CD4-positive, alpha-beta T cell treated with Interleukin-21 for 1 hour (primary cell): ENCODE measurements at regions not wholly inside any gene's neighbourhood (a gene's known extent, or its start where the extent isn't known, plus 50 kb on each side); places are given as distances from the start of the nearest gene placed in this dataset.
A peak's percentile ranks its signal among the peaks of the same experiment; 100 is the strongest.
"Not testable (repeated sequence)": the region's sequence is repeated elsewhere in the genome, so short reads cannot be mapped to it uniquely, and the experiment has no call there.

ENCODE experiments used
- DNase-seq: peaks from one replicate; pipeline ENCODE4 v3.0.0-alpha.2; 2020

- DNase-seq = peak; percentile 74
These were observed 132.2 kb downstream of the GLUL start for GRCh38 chr1:182259229-182259872.

DNA sequence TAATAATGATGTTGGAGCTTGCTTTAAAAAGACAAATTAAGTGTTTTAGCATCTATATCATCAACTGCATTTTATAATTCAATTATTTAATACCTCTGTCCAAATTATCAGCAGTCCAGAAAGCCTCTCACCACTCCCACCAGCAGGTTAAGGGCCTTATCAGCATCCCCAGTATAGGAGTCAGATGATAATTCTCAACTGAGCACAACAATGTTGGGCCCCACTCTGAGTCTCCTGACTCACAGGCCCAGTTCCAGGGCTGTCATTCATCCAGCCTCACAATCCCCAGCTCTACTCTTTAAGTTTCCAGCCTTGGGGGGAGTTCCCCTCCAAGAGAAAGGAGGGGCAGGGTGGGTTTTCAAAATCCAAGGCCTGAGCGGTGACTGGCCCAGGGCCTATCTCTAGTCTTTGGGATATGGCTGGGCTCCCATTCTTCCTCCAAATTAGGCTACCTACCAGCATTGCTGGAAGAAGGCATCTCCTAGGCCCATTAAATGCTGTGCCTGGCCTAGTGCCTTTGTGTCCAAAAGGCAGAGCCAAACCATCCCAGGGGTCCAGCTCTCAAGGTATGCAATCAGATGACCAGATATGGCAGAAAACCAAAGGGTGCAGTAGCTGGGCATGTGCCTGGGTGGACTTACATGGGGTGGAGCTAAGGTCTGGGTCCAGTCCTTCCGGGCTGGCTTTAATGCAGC, 134.1 kb downstream of the GLUL start:
- DNase-seq = no peak

DNA sequence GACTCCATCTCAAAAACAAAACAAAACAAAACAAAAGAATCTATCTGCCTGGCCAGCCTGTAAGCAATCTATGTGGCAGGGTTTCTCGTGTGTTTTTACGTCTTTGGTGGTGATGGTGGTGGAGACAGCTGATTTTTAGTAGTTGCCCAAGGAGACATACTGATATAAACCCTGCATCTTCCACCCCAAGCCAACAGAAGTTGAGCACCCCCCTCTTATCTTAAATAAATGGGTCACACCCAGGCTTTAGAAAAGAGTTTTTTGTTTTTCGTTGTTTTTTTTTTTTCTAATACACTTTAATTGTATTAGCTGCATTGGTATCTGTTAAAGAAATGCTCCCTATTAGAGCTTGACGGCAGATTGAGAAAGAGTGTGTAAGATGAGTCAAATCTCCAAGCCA, 134.7 kb downstream of the GLUL start:
- no peak for DNase-seq

DNA sequence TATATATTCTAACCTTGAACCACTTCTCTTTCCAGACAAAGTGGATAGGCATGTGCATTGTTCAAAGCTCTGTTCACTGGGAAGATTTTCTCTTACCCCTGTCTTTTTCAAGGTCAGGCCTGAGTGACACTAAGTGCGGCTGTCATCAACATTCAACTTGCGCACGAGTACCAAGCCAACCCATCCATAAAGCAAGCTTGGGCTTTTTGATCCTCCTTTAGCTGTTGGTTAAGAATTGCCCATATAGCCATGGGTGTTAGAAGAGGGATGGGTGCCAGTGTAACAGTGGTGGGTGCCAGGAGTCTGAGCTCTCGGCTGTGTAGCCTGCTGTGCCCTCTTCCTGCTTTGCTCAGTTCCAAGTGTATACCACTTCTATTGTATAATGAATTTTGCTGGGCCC, 136.1 kb downstream of the GLUL start:
- DNase-seq = no peak

DNA sequence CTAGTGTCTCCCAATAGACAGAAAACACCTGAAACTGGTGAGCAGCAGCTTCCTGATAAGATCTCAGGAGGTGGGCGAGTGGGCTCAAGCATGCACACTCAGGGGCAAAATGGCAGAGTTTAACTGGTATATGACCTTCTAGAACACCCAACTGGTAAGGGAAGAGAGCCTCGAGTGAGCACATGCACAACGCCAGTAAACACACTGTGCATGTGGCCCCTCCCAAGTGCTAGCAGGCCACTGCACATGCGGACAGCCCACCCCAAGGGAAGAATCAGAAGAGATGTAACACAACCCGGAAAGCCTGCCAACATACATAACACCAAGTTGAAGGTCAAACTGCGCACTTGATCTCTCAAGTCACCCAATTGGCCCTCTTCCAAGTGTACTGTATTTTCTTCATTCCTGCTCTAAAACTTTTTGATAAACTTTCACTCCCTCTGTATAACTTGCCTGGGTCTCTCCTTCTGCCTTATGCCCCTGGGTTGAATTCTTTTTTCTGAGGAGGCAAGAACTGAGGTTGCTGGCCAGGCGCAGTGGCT, 138.2 kb downstream of the GLUL start:
- DNase-seq = no peak

DNA sequence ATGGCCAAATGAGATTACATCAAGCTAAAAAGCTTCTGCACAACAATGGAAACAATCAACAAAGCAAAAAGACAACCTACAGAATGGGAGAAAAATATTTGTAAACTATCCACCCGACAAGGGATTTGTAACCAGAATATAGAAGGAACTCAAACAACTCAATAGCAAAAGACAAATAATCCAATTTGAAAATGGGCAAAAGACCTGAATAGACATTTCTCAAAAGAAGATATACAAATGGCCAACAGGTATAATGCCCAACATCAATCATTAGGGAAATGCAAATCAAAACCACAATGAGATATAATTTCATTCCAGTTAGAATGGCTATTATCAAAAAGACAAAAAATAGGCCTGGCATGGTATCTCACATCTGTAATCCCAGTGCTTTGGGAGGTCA, 140.0 kb downstream of the GLUL start:
- DNase-seq = no peak

DNA sequence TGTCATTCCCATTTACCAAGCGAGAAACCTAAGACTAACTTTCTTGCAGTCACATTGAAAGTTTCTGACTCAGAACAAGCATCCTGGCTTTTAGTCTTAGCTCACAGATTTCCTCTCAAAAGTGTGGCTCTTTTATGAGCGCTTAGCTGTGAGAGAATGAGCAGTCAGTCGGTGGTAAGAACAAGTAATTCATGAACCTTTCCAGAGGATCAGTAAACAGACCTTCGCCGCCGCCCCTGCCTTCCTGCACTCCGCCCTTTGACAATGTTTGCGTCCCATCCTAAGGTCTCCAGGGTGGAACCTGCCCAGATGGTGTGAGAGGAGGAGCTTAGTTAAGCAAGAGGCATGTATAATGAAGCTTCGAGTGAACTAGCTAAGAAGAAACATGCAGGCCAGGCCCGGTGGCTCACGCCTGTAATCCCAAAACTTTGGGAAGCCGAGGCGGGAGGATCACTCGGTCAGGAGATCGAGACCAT, 142.4 kb downstream of the GLUL start:
- DNase-seq = no peak

GRCh38 chr1:182248721-182249120, 142.9 kb downstream of the GLUL start:
- DNase-seq = no peak

DNA sequence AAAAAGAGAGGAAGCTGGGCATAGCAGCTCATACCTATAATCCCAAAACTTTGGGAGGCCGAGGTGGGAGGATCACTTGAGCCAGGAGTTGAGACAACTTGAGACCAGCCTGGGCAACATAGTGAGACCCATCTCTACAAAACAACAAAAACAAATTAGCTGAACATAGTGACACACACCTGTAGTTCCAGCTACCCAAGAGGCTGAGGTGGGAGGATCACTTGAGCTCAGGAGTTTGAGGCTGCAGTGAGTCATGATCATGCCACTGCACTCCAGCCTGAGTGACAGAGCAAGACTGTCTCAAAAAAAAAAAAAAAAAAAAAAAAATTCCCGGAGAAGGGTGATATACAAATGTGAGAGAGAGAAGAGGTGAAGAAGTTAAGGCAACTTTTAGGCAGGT, 143.8 kb downstream of the GLUL start:
- not testable (repeated sequence) for DNase-seq

- DNase-seq = no peak
These were observed 144.8 kb downstream of the GLUL start for GRCh38 chr1:182246783-182247182.

DNA sequence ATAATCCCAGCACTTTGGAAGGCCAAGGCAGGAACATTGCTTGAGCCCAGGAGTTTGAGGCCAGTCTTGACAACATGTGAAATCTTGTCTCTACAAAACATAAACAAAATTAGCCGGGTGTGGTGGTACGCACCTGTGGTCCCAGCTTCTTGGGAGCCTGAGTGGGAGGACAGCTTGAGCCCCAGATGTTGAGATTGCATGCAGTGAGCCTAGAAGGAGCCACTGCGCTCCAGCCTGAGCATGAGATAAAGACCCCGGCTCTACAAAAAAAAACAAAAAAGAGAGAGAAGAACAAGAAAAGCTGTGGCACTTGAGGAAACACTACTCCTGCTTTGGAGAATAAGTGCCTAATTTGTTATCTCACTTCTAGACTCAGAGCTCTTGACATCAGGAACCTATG, 146.6 kb downstream of the GLUL start:
- DNase-seq = no peak

DNA sequence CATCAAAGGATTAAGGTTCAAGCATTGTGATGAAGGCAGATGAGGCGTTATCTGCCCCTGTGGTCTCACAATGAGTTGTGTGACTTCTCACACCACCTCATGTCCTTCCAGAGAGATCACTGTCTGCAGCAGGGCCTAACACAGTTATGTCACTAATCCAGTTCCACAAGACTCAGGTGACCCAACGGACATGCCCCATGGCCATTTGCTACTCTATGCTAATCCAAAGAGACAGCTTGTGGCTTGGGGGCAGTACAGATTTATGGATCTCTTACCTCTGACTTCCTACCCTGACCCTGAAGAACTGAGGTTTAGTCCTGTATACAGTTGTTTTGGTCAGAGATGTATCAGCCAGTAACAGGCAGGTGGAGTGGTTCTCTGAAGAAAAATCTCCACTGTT, 147.1 kb downstream of the GLUL start:
- DNase-seq = no peak

GRCh38 chr1:182242641-182243040, 148.9 kb downstream of the GLUL start:
- no peak for DNase-seq

GRCh38 chr1:182240085-182240484, 151.5 kb downstream of the GLUL start:
- no peak for DNase-seq

DNA sequence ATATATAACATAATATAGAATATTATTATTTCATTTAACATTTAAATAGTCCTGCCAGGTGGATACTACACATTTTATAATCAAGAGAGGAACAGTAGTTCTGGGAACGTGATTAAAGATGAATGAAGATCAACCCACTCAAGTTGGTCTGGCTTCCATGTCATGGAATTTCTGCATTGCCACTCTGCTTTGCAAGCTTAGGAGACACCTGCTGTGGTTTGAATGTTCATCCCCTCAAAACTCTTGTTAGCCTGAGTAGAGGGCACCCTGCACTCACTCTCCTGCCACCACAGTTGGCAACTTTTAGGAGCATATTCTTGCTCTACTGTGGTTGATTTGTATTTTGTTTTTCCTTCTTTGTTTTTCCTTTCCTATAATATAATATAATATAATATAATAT, 153.2 kb downstream of the GLUL start:
- no peak for DNase-seq

DNA sequence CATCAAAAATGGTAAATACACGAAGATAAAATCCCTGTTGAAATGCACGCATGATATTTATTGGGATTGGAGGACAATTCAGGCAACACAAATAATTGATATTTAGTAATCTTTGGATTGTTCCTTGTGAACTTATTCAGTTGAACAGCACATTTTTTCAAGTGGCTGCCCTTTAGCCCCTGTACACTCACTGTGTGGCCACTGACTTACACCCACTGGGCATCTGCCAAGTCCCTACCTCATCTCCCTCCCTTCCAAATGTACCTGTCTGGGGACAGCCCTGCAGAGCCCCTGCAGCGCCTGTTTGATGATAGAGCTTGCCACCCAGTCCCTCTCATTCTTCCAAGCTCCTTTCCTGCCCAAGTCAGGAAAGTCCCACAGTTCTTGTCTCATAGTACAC, 154.3 kb downstream of the GLUL start:
- DNase-seq = no peak

GRCh38 chr1:182236651-182237077, 154.9 kb downstream of the GLUL start:
- no peak for DNase-seq

- DNase-seq = no peak
These were observed 155.5 kb downstream of the GLUL start for GRCh38 chr1:182235952-182236650.

GRCh38 chr1:182235604-182235951, 156.0 kb downstream of the GLUL start:
- DNase-seq = no peak

DNA sequence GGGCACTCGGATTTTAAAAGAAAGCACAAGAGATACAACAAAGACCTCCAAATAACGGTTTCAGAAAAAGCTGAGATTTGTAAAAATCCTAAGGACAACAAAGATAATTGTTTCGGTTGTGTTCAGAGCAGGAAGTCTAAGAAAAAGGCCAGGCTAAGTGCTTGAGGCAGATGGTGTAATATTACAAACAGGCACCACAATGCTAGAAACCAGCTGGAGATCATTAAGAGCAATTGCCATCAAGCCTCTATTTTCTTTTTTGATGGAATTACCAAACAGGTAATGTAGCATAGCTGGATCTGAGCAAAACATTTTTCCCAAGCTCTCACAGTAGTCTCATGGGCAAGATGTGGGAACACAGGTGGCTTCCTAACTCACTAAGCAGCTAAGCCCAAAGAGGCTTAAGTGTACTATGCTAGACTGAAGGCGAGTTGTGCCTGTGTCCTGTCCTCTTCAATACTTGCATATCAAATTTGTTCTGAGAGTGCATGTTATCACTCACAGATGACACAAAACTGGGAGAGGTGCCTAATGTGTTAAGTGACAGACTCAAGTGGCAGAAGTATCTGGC, 161.6 kb downstream of the GLUL start:
- DNase-seq = no peak

DNA sequence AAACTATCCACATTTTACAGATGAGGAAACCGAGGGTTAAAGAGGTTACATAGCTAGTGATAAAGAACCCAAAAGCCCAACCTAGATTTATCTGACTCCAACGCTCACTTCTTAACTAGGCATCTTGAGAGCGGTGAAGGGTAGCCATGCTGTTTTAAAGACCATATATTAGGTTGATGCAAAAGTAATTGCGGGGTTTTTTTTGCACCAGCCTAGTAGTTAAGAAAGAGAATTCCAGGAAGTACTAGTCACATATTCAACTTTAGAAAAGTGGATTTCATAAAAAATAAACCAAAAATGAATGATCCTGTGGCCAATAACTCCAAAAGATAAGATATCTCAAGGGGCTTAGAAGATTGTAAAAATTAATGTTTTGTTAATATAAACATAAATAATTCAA, 162.1 kb downstream of the GLUL start:
- DNase-seq = no peak

- DNase-seq = no peak
These were observed 163.6 kb downstream of the GLUL start for GRCh38 chr1:182227864-182228547.

GRCh38 chr1:182226618-182227017, 165.0 kb downstream of the GLUL start:
- no peak for DNase-seq
